Amygdala (tissue), 56 donors: ENCODE measurements at regions not wholly inside any gene's neighbourhood (a gene's known extent, or its start where the extent isn't known, plus 50 kb on each side); places are given as distances from the start of the nearest gene placed in this dataset.

ENCODE experiments used
- DNase-seq, 56 donors: peaks; one replicate each; lab custom pipeline; 2025; lab: John Stamatoyannopoulos, UW

DNA sequence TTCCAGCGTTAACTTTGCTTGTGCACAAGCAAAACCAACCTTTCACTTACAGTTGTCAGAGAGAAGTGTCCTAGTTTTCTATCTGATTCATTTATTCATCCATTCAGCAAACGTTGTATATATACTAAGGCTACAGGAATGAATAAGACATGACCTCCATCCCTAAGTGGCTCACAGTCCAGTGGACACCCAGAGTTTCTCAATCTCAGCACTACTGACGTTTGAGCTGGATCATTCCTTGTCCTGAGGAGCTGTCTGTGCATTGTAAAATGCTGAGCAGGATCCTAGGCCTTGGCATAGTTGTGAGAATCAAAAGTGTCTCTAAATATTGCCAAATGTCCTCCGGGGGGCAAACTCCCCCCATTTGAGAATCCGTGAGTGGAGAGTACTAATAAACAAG, 166.7 kb upstream of the PRKCQ start:
- DNase-seq = no peak

DNA sequence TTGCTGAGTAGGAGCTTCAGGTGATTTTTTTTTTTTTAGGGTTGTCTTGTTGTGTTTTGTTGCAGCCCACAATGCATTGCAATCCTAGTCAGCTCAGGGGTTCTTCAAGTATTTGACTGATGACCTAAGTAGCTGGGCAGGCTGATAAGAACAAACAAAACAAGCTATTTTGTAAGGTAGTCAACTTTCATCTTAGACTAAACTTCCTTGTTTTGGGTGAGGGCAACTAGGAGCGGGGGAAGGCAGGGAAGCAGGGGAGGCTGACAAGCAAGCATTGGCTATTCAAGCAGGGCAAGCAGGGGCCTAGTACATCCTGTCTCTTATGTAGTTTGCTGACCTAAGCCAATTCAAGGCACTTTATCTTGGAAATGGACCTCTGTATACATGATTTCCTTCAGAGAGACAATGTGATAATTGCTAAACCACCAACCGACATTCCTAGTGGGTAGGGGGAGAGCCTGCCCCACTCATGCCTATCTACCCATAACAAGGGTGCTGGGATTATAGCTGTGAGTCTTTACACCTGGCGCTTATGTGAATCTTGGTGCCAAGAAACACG, 163.3 kb upstream of the PRKCQ start:
- no peak for DNase-seq

DNA sequence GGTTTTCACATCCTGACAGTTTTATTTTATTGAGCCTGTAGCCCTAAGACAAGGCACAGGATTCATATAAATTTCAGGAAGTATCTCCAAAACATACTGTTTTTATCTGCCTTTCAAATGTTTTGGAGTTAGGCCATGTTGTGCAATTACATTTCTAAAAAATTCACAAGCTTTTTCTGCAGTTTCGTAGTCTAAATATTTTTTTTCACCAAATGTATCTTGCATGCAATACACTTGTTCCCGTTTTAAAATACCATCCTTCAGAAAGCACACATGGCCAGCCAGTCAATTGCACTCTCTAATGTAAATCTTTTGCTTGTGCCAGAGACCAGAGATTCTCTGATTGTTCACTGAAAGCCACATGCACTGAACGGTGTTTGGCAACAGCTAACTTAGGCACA, 161.5 kb upstream of the PRKCQ start:
- no peak for DNase-seq

DNA sequence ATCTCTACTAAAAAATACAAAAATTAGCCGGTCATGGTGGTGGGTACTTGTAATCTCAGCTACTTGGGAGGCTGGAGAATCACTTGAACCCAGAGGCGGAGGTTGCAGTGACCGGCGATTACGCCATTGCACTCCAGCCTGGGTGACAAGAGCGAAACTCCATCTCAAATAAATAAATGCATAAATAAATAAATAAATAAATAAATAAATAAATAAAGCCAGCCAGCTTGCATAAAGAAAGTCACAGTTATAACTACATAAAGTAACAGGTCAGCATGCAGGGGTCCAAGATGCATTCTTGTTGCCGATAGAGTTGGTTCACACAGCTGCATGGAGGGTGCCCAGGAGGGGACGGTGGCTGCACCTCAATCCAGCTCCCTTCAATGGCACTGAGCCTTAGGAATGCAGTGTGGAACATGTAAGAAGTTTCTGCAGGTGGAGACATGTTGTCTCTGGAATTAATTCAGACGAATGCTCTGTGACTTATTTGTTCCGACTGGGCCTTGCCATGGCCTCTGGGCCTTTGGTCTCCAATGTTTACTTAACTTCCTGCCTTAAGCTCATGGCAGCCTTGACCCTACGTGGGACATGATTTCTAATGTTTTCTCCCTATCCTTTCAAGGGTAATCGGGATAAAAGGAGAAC, 159.6 kb upstream of the PRKCQ start:
- DNase-seq = no peak

DNA sequence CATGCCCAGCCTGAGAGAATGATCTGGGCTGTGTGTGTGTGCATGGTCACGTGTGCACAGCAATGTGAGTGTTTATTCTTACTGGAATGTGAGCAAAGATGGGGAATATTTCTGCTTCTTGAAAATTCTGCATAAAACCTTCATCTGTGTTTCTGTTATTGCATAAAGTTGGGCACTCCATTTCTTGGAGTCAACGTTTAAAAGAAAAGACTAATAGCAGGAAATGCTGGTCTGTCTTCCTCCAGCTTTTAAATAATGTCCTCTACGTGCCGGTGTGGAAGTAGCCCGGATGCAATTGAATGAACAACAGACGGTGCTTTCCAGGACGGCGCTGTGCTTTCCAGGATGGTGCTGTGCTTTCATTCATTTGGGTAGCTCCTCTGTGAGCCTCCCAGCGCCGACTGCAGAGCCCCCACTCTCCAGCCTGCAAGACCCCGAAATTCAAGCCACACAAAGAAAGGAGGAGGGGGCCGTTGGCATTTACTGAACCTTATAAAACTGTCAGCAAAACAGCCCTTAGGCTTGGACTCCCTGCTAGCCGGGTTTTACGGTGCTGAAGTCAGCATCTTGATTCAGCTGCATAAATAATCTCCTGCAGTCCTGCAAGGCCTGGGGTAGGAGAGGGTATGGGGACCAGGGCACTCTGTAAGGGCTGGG, 158.2 kb upstream of the PRKCQ start:
- DNase-seq = peak in 2 of 56 donors; percentile 3 to 31

DNA sequence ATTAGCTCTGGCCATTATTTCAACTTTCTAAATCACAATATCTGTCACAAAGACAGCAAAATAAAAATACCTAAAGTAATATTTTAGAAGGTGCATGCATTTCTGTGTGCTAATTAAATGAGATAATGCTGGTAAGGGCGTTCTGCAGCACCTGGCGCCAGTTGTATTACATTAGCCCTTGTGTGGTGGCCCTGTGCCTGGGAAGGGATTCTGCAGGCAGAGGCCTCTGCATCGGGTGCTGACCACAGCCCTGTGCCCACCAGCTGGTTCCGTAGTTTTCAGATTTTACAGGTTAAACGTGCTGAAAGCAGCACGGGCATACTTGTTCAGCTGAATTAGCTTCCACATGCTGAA, 157.7 kb upstream of the PRKCQ start:
- peak in 4 of 56 donors; percentile 8 to 25 (median 9) for DNase-seq

DNA sequence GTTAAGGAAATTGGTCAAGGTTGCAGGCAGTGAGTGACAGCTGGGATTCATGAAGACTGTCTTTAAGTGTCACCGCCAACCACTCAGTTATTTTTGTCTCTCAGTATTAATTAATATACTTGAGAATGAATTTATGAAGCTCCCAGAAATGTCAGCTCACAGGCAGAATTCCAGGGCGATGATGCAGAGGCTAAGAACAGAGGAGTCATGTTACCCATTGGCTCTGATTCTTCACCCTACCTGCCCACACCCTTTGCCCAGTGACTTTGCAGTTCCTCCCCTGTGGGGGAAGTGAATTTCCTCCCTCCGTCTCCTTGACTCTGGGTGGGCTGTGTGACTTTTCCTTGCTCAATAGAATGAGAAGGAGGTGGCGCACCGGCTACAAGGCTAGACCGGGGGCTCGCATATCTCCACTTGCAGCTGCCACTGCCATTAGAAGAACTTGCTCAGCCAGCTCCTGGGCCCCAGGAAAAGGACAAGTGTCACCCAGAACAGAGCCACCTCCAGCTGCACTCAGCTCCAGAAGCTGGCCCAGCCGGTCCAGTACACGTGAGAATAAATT, 157.1 kb upstream of the PRKCQ start:
- DNase-seq = no peak

DNA sequence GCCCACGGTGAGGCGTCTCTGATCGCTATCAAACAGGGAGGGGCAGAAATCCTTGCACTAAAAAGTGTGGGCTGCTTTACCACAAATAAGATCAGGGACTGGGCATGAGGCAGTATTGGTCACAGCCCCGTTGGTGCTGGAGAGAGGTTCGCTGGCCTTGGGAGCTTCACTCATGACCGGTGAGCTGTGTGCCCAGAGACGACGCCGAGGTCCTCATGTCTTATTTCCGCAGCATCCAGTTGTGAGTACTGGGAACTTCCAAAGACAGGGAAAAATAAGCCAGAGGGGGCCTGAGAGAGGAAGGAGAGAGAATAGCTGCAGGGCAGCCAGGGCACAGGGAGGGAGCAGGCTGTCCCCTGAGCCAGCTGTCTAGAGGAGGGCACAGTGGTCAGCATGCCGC, 154.2 kb upstream of the PRKCQ start:
- DNase-seq = no peak

DNA sequence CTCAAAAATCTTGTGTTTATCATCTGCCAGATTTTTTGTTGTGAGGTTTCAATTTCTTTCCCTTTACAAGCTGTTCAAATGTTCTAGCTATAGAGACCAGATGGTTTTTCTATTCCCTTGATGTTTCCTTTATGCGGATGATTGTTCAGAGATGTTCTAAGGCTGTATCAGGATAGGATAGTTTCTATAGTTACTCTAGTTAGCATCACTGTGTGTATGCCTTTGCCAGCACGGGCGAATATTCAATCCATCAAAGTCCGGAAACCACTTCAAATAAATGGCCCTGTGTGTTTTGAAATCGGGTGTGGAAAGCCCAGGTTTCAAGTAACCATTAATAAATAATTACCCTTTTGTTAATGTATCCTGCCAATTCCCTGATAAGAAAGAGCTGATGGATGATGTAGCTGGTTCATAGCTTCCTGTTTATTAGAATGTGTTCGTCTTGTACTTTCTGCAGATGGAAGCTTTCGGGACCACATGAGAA, 149.8 kb upstream of the PRKCQ start:
- no peak for DNase-seq

DNA sequence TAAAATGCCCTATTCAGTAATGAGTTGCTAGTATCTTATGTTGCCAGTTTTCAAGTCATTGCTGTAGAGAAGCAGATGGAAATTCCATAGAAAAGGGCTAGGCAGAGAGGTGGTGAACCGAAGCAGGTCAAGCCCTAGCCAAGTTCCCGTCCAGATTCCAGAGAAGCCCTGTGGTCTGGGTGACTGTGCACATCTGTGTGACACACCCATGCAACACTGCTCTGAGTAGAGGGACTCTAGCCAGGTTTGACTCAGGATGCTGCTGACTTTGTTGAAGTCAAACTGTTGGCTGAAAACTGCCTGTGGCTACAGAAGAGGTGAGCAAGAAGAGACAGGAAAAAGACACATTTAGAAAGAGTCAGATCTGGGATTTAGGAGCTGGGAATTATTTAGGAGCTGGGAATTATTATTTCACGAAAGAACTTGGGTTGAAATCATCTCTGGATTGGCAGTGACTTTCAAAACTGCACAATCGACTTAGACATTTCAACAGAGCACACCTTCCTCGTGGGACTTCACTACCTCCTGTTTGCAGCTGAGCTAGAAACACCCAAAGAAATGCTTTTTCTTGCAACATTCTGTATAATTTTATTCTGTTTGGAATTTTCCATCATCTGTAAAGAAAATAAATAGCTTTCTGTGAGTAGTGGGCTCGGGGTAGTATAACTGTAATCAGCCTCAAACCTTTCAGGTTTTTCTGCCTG, 149.1 kb upstream of the PRKCQ start:
- no peak for DNase-seq

DNA sequence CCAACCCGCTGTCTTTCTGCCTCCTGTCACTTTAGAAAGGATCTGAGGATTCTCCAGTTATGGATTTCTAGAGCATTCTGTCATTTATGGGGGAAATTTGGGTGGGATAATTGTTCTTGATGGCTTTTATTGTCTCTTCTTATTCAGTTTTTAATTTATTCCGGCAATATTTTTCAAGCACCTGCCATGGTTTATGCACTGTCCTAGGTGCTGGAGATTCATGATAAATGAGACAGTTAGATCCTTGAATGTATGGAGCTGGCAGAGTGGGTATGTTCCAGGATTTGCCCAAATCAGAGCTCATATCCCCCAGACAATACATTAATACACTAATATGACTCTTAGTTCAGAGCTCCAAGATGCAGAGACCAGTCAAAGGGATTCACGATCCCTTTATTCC, 146.8 kb upstream of the PRKCQ start:
- DNase-seq = no peak

DNA sequence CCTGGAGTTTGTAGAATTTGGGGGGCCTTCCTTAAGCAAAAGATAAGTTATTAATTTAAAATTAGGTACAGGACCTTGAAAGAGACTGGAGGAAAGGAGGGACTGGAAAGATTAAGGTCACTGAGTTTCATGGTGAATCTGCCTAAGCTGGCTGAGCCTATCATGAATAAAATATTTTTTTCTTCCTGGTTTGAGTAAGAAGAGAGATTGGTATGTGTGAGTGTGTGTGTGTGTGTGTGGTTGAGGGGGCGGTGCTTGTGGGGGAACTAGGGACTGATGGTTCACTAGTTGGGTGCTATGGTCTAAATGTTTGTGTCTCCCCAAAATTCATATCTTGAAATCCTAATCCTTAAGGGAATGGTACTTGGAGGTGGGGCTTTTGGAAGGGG, 142.5 kb upstream of the PRKCQ start:
- no peak for DNase-seq

DNA sequence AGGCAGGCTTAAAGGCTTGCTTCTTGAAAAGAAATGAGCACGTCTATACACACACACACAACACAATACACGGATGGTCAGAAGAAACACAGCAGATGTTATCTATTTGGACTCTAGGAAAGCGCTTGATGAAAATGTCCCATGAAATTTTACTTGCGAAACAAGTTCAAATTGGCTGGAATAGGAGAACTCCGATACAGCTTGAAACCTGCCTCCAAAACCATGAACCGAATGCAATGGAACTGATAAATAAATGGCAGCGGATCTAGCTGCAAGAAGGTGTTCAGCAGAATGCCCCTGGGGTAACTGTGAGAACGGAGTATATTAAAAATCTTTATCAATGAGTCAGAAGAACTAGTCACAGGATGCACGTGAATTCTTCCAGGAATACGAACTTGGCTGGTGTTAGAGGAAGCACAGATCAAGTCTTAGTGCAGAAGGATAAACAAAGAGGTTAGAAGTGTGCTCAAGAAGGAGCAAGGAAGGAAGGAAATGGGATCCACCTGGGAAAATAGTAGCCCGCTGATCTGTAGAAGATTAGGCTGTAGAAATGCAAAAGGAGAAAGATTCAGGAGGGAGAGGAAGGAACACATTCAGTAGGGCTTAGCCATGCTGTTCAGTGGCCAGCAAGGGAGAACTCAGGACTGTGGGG, 142.0 kb upstream of the PRKCQ start:
- DNase-seq = no peak

DNA sequence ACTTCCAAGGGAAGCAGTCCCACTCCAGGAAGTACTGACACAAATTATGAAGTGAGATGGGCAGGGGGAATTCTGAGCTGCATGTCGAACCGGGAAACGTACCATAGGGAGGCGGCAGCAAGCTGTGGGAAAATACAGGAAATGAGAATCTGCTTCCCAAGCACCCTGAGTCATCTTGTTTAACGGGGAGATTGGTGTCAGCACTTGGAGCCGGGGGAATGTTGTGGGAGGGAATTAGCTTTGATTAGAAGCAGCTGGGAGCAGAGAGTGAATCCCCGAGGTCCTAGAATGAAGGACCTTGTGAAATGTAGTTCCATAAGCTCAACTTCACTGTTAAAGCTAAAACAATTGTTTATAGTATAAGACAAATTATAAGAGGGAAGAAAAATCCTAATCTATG, 141.4 kb upstream of the PRKCQ start:
- DNase-seq = peak in 3 of 56 donors; percentile 17 to 31 (median 21)

DNA sequence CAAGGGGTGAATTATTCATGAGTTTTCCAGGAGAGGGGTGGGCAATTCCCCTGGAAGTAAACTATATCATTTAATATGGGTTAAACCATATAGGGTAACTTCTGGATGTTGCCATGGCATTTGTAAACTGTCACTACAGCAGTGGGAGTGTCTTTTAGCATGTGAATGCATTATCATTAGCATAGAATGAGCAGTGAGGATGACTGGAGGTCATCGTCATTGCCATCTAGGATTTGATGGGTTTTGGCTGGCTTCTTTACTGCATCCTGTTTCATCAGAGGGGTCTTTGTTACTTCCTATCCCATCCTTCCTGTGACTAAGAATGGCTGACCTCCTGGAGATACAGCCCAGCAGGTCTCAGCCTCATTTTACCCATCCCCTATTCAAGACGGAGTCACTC, 139.5 kb upstream of the PRKCQ start:
- no peak for DNase-seq

DNA sequence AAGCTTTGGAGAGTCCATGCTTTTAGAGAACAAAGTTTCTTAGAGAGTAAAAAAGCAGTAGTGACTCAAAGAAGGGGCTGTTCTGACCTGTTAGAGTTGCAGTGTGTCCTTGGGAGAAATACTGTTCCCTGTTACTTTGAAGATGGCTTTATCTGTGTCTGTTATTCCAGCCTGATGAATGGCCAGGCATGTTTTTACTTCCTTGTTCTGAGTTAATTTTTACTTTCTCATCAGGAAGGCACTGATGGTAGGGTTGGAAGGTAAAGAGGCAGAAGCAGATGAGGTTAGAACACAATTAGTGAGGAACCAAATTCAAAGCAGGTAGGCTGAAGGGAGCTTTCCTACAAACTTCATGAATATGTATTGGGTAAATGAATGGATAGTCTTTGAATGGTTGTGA, 138.5 kb upstream of the PRKCQ start:
- DNase-seq = no peak

DNA sequence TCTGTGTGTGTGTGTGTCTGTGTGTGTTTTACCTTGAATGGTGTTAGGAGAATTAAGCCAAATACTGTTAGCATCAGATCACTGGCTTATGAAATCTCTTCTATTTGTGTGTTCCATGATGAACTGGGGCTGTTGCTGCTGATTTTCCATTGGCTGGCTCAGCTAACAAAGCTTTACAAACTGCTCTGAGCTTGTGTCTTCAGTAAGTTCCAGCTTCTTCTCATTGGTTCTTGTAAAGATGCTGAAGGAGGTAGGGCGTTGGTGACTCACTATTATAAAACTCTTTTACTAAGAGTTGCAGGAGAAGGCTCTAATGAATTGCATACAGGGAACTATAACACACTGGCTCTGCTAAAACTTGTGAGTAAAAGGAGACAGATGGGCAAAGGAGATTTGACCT, 136.4 kb upstream of the PRKCQ start:
- DNase-seq = no peak

DNA sequence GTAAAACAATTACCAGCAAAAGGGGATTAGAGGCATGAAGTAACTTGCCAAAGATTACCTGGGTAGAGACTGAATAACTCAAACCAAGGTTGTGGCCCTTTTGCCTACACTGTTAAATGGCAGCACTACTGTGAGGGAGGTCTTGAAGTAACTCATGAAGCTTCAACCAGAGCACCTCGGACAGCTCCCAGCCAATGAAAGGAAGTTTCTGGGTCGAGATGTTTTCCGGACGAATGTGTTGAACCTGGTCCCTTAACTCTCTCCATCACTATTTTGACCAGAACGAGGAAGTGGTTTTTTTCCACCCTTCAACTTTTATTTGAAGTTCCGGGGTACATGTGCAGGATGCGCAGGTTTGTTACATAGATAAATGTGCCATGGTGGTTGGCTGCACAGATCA, 133.6 kb upstream of the PRKCQ start:
- DNase-seq = no peak

DNA sequence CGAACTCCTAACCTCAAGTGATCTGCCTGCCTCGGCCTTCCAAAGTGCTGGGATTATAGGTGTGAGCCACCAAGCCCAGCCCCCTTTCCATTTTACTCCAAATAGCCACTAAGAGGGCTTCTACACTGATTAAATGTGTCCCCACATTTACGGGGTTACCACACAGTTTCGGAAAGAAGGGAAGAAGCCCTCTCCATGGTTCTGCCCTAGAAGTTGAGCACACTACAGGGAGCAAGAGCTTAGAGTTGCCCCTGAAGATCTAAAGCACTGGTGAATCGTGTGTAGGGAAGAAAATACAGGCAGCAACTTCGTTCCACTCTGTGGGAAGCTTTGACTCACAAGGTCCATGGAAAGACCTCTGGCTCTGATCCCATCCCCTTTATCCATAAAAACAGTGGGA, 133.0 kb upstream of the PRKCQ start:
- no peak for DNase-seq

DNA sequence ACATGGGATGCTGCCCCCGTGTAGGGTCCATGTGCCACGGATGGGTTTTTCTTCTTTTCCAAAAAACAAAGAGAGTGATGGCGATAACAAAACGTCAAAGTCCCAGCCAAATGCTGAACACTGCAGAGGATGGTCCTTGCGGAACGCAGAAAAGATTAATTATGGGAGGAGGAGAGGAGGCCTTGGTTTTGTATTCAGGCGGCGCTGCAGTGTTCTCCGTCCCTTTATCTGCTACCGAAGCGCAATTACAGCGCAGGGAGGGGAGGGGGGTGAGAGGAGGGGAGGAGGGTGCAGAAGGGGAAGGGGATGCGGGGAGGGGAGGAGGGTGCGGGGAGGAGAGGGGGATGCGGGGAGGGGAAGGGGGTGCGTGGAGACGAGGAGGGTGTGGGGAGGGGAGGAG, 131.8 kb upstream of the PRKCQ start:
- no peak for DNase-seq

DNA sequence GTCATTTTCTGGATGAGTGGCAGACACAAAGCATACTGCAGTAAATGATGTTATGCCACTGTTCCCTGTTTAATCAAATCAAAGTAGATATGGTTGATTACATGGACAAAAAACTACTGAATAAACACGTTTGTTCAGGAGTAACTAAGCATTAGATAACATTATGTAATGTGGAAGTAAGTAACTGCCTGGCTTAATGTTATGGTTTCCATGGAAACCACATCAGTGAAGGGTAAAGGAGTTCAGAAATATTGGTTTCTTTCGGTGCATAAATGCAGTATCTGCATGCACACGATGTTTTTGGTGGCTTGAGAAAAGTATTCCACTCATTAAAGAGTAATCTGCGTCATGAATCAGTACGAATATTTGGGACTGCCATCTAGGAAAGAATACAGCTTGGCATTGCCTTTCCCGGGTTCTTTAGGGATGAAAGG, 131.3 kb upstream of the PRKCQ start:
- no peak for DNase-seq
